HG02623 (cell line): ENCODE measurements at regions not wholly inside any gene's neighbourhood (a gene's known extent, or its start where the extent isn't known, plus 50 kb on each side); places are given as distances from the start of the nearest gene placed in this dataset.
"Not testable (repeated sequence)": the region's sequence is repeated elsewhere in the genome, so short reads cannot be mapped to it uniquely, and the experiment has no call there.

ENCODE experiments used
- ATAC-seq: cut with Tn5 transposase; IDR thresholded peaks from one replicate; pipeline ENCODE4 v1.9.1; 2021; ENCODE audit warnings: moderate library complexity; ENCODE audit not compliant: unreplicated experiment

GRCh38 chr5:124956471-124957029 lies 210.1 kb upstream of the ZNF608 start:
- ATAC-seq = no peak

- ATAC-seq = no peak
These were observed 210.6 kb upstream of the ZNF608 start for GRCh38 chr5:124957063-124957462.

GRCh38 chr5:124960266-124960665 lies 213.8 kb upstream of the ZNF608 start:
- ATAC-seq = no peak

GRCh38 chr5:124961521-124961920 lies 215.1 kb upstream of the ZNF608 start:
- no peak for ATAC-seq

- ATAC-seq = no peak
These were observed 215.7 kb upstream of the ZNF608 start for GRCh38 chr5:124962111-124962510.

- no peak for ATAC-seq
These were observed 216.3 kb upstream of the ZNF608 start for GRCh38 chr5:124962735-124963134.

- ATAC-seq = no peak
These were observed 216.9 kb upstream of the ZNF608 start for GRCh38 chr5:124963236-124963919.

- not testable (repeated sequence) for ATAC-seq
These were observed 220.3 kb upstream of the ZNF608 start for GRCh38 chr5:124966741-124967140.

- ATAC-seq = not testable (repeated sequence)
These were observed 223.9 kb upstream of the ZNF608 start for GRCh38 chr5:124970381-124970780.

GRCh38 chr5:124972703-124973102 lies 226.3 kb upstream of the ZNF608 start:
- no peak for ATAC-seq

- ATAC-seq = no peak
These were observed 227.2 kb upstream of the ZNF608 start for GRCh38 chr5:124973661-124974060.

GRCh38 chr5:124976086-124976485 lies 229.6 kb upstream of the ZNF608 start:
- no peak for ATAC-seq

- ATAC-seq = no peak
These were observed 232.8 kb upstream of the ZNF608 start for GRCh38 chr5:124979251-124979650.

- ATAC-seq = peak; percentile 94
These were observed 233.9 kb upstream of the ZNF608 start for GRCh38 chr5:124980163-124980941.

GRCh38 chr5:124981901-124982300 lies 235.5 kb upstream of the ZNF608 start:
- ATAC-seq = no peak

- ATAC-seq = no peak
These were observed 239.7 kb upstream of the ZNF608 start for GRCh38 chr5:124986170-124986569.

- no peak for ATAC-seq
These were observed 240.2 kb upstream of the ZNF608 start for GRCh38 chr5:124986667-124987066.

- not testable (repeated sequence) for ATAC-seq
These were observed 241.3 kb upstream of the ZNF608 start for GRCh38 chr5:124987786-124988185.

GRCh38 chr5:124990723-124991122 lies 244.3 kb upstream of the ZNF608 start:
- no peak for ATAC-seq

- ATAC-seq = no peak
These were observed 249.0 kb upstream of the ZNF608 start for GRCh38 chr5:124995421-124995820.

- ATAC-seq = no peak
These were observed 249.8 kb upstream of the ZNF608 start for GRCh38 chr5:124996023-124996763.

- no peak for ATAC-seq
These were observed 250.3 kb upstream of the ZNF608 start for GRCh38 chr5:124996764-124997077.
